ENCODE measurements at regions not wholly inside any gene's neighbourhood (a gene's known extent, or its start where the extent isn't known, plus 50 kb on each side); places are given as distances from the start of the nearest gene placed in this dataset.

DNA sequence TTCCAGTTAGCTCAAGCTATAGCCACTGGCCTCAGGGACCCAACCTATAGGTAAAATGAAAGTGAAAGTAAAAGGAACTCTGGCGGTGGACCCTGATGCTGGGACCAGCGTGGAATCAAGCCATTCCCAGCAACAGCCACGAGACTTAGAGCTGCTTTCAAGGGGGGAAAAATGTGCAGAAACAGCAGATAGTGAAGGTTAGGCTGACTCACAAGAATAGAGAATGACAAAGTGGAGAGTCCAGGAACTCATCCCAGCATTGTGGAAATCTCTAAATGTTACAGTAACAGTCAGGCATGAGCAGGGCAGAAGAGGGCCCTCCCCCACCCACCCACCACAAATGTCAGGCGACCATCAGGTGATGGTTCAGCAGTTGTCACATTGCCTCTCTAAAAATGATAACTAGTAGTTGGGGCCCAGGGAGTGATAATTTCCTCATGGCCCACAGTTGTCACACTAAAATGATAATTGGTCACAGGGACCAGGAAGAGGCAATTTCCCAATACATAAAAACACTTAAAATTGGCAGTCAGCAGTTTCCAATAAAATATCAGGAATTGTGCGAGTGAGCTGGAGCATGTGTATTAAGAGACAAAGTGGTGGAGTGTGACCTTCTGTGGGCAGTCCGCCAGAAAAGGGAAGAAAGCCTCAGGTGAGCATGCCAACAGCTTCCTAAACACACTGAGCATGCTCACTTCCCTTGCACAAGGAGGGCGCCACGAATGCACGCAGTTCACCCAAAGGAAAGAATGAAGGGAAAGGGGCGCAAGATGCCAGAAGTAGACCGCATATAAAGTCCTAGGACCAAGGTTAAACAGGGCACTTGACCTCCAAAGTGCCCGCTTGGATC, 129.8 kb upstream of the PPP1R3A start:
- 80 to 83% methylated on average over 12 of the region's 12 CpGs for WGBS, 2 donors
- intact Hi-C loops (cut with DNase I; ENCODE audit: low total_unique reads), result no loop called here
- no peak for DNase-seq (ENCODE audit: low spot score in 2 of 2)
- H3K4me3 ChIP-seq (ENCODE audit: low read depth, poor library complexity, severe bottlenecking), result no peak overlapping the region
- TF ChIP-seq, protein P1, sequence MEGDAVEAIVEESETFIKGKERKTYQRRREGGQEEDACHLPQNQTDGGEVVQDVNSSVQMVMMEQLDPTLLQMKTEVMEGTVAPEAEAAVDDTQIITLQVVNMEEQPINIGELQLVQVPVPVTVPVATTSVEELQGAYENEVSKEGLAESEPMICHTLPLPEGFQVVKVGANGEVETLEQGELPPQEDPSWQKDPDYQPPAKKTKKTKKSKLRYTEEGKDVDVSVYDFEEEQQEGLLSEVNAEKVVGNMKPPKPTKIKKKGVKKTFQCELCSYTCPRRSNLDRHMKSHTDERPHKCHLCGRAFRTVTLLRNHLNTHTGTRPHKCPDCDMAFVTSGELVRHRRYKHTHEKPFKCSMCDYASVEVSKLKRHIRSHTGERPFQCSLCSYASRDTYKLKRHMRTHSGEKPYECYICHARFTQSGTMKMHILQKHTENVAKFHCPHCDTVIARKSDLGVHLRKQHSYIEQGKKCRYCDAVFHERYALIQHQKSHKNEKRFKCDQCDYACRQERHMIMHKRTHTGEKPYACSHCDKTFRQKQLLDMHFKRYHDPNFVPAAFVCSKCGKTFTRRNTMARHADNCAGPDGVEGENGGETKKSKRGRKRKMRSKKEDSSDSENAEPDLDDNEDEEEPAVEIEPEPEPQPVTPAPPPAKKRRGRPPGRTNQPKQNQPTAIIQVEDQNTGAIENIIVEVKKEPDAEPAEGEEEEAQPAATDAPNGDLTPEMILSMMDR (IDR thresholded peaks at IDR 0.05), result no peak
- no peak for TF ChIP-seq POLR2A (IDR thresholded peaks at IDR 0.05)

DNA sequence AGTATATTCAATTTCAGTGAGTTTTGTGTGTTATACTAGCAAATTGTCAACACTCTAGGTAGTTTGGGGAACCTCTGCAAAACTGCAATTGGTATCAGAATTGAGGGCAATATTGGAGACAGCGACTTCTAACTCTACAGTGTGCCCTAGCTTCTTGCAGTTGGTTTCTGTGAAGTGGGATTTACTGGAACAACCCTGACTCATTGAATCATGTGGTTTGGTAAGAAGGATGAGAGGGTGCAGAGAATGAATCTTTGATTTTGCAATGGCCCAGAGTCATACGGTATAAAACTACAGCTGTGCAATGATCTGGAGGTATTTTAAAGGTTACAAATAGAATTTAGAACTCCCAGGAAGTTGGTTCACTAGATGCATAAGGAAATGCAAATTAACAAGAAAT, 129.1 kb upstream of the PPP1R3A start:
- no peak for DNase-seq (ENCODE audit: low spot score in 2 of 2)
- H3K4me3 ChIP-seq (ENCODE audit: low read depth, poor library complexity, severe bottlenecking), result no peak overlapping the region
- WGBS, 2 donors, result 68 to 77% methylated on average over 2 of the region's 2 CpGs
- intact Hi-C loops (cut with DNase I; ENCODE audit: low total_unique reads), result no loop called here
- TF ChIP-seq POLR2A (IDR thresholded peaks at IDR 0.05), result no peak
- TF ChIP-seq, protein P1 (IDR thresholded peaks at IDR 0.05), result no peak

DNA sequence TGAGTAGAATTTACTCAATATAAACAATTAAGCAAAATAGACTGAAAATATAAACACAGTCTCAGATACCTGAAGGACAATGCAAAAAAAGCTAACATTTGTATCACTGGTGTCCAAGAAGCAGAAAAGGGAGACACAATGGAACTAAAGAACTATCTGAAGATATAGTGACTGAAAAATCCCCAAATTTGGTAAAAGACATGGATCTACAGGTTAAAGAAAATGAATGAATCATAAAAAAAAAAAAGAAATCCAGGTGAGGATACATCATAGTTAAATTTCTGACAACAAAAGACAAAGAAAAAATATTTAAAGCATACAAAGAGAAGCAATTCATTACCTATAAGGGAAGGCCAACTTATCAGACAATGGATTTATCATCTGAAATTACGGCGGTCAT, 114.7 kb upstream of the PPP1R3A start:
- TF ChIP-seq, protein P1 (IDR thresholded peaks at IDR 0.05), result no peak
- no peak for TF ChIP-seq POLR2A (IDR thresholded peaks at IDR 0.05)
- no peak for DNase-seq (ENCODE audit: low spot score in 2 of 2)
- no peak overlapping the region for H3K4me3 ChIP-seq (ENCODE audit: low read depth, poor library complexity, severe bottlenecking)
- intact Hi-C loops (cut with DNase I; ENCODE audit: low total_unique reads), result no loop called here
- 97 to 99% methylated on average over 2 of the region's 2 CpGs for whole genome bisulfite sequencing, 2 donors

DNA sequence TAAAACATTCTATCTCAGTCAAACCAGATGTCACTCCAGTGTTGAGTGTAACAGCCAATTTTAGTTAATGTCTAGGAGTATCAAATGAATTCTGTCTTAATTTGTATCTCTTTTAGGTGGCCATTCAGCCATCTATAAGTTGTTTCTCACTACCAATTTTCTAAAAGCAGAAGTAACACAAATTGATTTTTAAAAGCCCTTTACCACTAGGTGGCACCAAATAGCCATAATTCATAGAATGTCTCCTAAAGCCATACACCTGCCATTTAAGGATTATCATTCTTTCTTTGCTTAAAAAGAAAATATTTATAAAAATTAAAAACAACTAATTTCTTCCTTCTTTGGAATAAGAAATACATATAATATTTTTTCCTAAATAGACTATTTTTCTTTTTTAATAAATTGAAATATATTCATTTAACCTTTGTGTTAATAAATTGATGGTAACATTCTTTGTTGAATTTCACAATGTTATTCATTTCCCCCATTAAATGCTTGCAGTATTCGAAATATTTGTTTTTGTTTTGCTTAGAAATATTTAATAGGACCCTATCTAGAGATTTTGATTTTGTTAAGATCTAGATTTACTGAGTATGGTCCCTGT, 107.8 kb upstream of the PPP1R3A start:
- 0% methylated on average over 1 of the region's 1 CpG for WGBS, 2 donors
- no peak for DNase-seq (ENCODE audit: low spot score in 2 of 2)
- intact Hi-C loops (cut with DNase I; ENCODE audit: low total_unique reads), result no loop called here
- no peak for TF ChIP-seq POLR2A (IDR thresholded peaks at IDR 0.05)
- TF ChIP-seq, protein P1 (IDR thresholded peaks at IDR 0.05), result no peak
- H3K4me3 ChIP-seq (ENCODE audit: low read depth, poor library complexity, severe bottlenecking), result no peak overlapping the region

DNA sequence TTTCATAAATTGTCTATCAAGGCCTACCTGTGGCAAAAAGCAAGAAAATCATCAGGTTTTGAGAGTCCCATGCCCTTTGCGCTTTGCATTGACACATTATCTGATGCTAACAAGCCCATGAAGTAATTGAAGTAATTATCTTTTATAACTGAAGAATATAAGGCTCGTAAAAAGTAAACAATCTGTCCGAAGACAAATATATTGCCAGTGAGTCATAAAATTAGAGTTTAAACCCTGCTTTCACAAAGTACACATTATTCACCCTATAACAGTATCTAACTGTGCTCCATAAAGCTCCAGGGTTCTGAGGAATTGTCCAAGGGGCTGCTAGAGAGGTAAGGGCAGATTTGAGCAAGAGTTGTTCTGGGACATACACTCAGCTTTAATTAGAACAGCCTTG, 102.3 kb upstream of the PPP1R3A start:
- intact Hi-C loops (cut with DNase I; ENCODE audit: low total_unique reads), result no loop called here
- no peak for DNase-seq (ENCODE audit: low spot score in 2 of 2)
- WGBS, 2 donors, result 44 to 61% methylated on average over 3 of the region's 3 CpGs
- H3K4me3 ChIP-seq (ENCODE audit: low read depth, poor library complexity, severe bottlenecking), result no peak overlapping the region
- TF ChIP-seq POLR2A (IDR thresholded peaks at IDR 0.05), result no peak
- TF ChIP-seq, protein P1 (IDR thresholded peaks at IDR 0.05), result no peak
